ENCODE measurements at regions not wholly inside any gene's neighbourhood (a gene's known extent, or its start where the extent isn't known, plus 50 kb on each side); places are given as distances from the start of the nearest gene placed in this dataset.

GRCh38 chrX:131869182-131869581, 153.9 kb upstream of the STK26 start:
- TF ChIP-seq, protein P1, sequence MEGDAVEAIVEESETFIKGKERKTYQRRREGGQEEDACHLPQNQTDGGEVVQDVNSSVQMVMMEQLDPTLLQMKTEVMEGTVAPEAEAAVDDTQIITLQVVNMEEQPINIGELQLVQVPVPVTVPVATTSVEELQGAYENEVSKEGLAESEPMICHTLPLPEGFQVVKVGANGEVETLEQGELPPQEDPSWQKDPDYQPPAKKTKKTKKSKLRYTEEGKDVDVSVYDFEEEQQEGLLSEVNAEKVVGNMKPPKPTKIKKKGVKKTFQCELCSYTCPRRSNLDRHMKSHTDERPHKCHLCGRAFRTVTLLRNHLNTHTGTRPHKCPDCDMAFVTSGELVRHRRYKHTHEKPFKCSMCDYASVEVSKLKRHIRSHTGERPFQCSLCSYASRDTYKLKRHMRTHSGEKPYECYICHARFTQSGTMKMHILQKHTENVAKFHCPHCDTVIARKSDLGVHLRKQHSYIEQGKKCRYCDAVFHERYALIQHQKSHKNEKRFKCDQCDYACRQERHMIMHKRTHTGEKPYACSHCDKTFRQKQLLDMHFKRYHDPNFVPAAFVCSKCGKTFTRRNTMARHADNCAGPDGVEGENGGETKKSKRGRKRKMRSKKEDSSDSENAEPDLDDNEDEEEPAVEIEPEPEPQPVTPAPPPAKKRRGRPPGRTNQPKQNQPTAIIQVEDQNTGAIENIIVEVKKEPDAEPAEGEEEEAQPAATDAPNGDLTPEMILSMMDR (conservative IDR thresholded peaks at IDR 0.05), result no peak
- TF ChIP-seq EZH2 (IDR thresholded peaks at IDR 0.05; ENCODE audit: low read depth), result no peak

Measured in PC-9 (cell line).